ENCODE measurements at regions not wholly inside any gene's neighbourhood (a gene's known extent, or its start where the extent isn't known, plus 50 kb on each side); places are given as distances from the start of the nearest gene placed in this dataset.

- H3K36me3 Mint-ChIP-seq (ENCODE audit: low read depth) = no peaks in the 10 kb centered on the region
- no peak overlapping the region for H3K27ac Mint-ChIP-seq
- H3K4me3 Mint-ChIP-seq = no peak overlapping the region
- peaks cover 4% of the 10 kb centered on the region for H3K4me1 Mint-ChIP-seq
- H3K9me3 Mint-ChIP-seq = peaks cover 2% of the 10 kb centered on the region
- TF ChIP-seq CTCF (IDR thresholded peaks at IDR 0.05; ENCODE audit: unreplicated experiment in 3 of 3) = no peak
- H3K27me3 Mint-ChIP-seq (ENCODE audit: low read depth) = peaks cover 11% of the 10 kb centered on the region
Measured at GRCh38 chr20:33922224-33922623, 71.5 kb upstream of the RALY start.

DNA sequence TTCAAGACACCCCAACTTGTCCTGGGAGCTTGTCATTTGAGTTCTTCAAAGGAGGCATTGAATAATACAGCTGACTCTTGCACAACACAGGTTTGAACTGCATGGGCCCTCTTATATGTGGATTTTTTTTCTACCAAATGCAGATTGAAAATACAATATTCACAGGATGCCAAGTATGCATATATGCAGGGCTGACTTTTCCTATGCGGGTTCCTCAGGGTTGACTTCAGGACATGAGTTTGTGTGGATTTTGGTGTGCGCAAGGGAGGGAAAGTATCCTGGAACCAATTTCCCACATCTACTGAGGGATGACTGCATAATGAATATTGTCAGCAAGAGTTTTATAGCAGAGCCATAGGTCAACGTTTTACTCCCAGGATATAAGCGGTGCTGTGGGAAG lies 70.0 kb upstream of the RALY start:
- H3K4me3 Mint-ChIP-seq = no peak overlapping the region
- H3K9me3 Mint-ChIP-seq = peaks cover 2% of the 10 kb centered on the region
- no peaks in the 10 kb centered on the region for H3K36me3 Mint-ChIP-seq (ENCODE audit: low read depth)
- no peak overlapping the region for H3K27ac Mint-ChIP-seq
- TF ChIP-seq CTCF (IDR thresholded peaks at IDR 0.05; ENCODE audit: unreplicated experiment in 3 of 3) = no peak
- H3K4me1 Mint-ChIP-seq = no peaks in the 10 kb centered on the region
- peaks cover 16% of the 10 kb centered on the region for H3K27me3 Mint-ChIP-seq (ENCODE audit: low read depth)

DNA sequence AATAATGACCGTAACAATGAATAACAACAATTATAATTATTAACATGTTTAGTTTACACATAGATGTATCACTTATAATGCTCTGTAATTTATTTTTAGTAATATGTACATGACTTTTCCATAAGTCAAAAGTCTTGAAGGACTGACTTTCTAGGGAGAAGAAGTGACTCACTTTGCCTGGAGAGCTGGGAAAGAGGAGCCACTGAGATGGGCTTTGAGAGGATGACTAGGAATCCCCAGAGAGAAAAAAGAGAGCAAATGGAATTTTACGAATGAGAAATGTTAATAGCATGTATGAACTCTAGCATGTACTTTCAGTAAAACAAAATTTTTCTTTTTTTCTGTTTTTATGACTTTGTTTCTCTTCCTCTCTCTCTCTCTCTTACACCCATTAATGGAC lies 67.8 kb upstream of the RALY start:
- Mint-ChIP-seq H3K36me3 (ENCODE audit: low read depth) (no peaks in the 10 kb centered on the region), H3K27ac (no peak overlapping the region), H3K9me3 (peaks cover 2% of the 10 kb centered on the region), H3K4me1 (no peaks in the 10 kb centered on the region), H3K4me3 (no peak overlapping the region), H3K27me3 (ENCODE audit: low read depth) (peaks cover 22% of the 10 kb centered on the region)
- TF ChIP-seq CTCF (IDR thresholded peaks at IDR 0.05; ENCODE audit: unreplicated experiment in 3 of 3) = no peak

DNA sequence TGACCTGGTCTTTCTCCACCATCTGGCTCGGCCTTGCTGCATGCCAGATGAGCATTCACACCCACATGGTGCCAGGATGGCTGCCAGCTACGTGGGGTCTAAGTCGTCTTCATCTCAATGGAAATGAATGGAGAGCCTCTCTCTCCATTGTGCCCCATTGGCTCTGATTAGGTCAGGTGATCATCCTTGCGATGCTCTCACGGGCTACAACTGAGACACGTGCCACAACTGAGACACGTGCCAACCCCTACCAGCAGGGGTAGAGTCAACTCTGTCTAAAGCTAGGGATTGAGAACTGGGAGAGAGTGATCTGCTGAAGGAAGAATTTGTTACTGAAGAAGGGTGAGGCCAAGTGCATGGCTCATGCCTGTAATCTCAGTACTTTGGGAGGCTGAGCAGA lies 67.3 kb upstream of the RALY start:
- Mint-ChIP-seq H3K27ac (no peak overlapping the region), H3K27me3 (ENCODE audit: low read depth) (peaks cover 22% of the 10 kb centered on the region), H3K4me1 (no peaks in the 10 kb centered on the region), H3K4me3 (no peak overlapping the region), H3K9me3 (peaks cover 2% of the 10 kb centered on the region), H3K36me3 (ENCODE audit: low read depth) (no peaks in the 10 kb centered on the region)
- no peak for TF ChIP-seq CTCF (IDR thresholded peaks at IDR 0.05; ENCODE audit: unreplicated experiment in 3 of 3)

DNA sequence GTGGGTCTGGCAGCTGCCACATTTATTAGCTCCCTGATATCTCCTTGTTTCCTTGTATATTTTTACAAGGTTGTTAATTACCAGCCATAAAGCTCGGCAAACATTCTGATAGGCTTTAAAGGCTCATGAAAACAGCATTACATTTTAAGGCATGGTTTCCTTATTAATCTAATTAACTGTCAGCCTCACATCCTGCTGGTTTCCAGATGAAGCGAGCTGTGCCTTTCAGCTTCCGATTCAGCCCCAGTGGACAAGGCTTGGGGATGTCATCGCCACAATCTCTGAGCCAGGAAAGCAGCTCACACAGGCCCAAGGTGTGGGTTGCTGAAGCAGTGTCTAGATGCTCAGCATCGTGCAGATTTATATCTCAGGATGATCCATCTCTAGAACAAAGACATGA lies 66.0 kb upstream of the RALY start:
- no peak overlapping the region for H3K4me3 Mint-ChIP-seq
- no peaks in the 10 kb centered on the region for H3K4me1 Mint-ChIP-seq
- H3K36me3 Mint-ChIP-seq (ENCODE audit: low read depth) = no peaks in the 10 kb centered on the region
- H3K27me3 Mint-ChIP-seq (ENCODE audit: low read depth) = peaks cover 19% of the 10 kb centered on the region
- no peak for TF ChIP-seq CTCF (IDR thresholded peaks at IDR 0.05; ENCODE audit: unreplicated experiment in 3 of 3)
- H3K27ac Mint-ChIP-seq = no peak overlapping the region
- peaks cover 2% of the 10 kb centered on the region for H3K9me3 Mint-ChIP-seq

- Mint-ChIP-seq H3K27ac (no peak overlapping the region), H3K27me3 (ENCODE audit: low read depth) (peaks cover 21% of the 10 kb centered on the region), H3K36me3 (ENCODE audit: low read depth) (no peaks in the 10 kb centered on the region), H3K4me1 (no peaks in the 10 kb centered on the region), H3K4me3 (no peak overlapping the region), H3K9me3 (no peaks in the 10 kb centered on the region)
- no peak for TF ChIP-seq CTCF (IDR thresholded peaks at IDR 0.05; ENCODE audit: unreplicated experiment in 3 of 3)
Measured at GRCh38 chr20:33929917-33930316, 63.8 kb upstream of the RALY start.

Data from nephron (organoid).